Epithelial cell of proximal tubule (primary cell): ENCODE measurements at regions not wholly inside any gene's neighbourhood (a gene's known extent, or its start where the extent isn't known, plus 50 kb on each side); places are given as distances from the start of the nearest gene placed in this dataset.
"Not testable (repeated sequence)": the region's sequence is repeated elsewhere in the genome, so short reads cannot be mapped to it uniquely, and the experiment has no call there.

Source experiments
- DNase-seq: peaks from one replicate; pipeline ENCODE4 v3.0.0-alpha.2; 2011; ENCODE audit warnings: low read depth
- H3K4me3 ChIP-seq: 2 replicates; pipeline ENCODE4 v1.5.1; 2011; ENCODE audit warnings: low read depth, mild to moderate bottlenecking, low read length
- TF ChIP-seq, protein P1 (sequence below): conservative IDR thresholded peaks from 2 replicates; pipeline ENCODE4 v1.5.1; 2012; ENCODE audit warnings: low read depth, mild to moderate bottlenecking, low read length

DNA sequence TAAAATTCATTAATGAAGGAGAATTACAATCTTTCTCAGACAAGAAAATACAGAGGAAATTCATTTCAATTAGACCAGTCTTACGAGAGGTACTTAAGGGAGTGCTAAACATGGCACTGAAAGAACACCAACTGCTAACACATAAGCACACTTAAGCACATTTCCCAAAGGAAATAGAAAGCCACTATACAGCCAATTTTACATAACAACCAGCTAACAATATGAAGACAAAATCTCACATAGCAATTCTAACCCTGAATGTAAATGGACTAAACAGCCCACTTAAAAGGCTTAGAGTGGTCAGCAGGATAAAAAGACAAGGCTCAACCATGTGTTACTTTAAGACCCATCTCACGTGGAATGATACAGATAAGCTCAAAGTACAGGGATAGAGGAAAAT, 339.5 kb upstream of the LUZP2 start:
- TF ChIP-seq, protein P1, sequence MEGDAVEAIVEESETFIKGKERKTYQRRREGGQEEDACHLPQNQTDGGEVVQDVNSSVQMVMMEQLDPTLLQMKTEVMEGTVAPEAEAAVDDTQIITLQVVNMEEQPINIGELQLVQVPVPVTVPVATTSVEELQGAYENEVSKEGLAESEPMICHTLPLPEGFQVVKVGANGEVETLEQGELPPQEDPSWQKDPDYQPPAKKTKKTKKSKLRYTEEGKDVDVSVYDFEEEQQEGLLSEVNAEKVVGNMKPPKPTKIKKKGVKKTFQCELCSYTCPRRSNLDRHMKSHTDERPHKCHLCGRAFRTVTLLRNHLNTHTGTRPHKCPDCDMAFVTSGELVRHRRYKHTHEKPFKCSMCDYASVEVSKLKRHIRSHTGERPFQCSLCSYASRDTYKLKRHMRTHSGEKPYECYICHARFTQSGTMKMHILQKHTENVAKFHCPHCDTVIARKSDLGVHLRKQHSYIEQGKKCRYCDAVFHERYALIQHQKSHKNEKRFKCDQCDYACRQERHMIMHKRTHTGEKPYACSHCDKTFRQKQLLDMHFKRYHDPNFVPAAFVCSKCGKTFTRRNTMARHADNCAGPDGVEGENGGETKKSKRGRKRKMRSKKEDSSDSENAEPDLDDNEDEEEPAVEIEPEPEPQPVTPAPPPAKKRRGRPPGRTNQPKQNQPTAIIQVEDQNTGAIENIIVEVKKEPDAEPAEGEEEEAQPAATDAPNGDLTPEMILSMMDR, result no peak
- H3K4me3 ChIP-seq, result no peak overlapping the region
- no peak for DNase-seq

DNA sequence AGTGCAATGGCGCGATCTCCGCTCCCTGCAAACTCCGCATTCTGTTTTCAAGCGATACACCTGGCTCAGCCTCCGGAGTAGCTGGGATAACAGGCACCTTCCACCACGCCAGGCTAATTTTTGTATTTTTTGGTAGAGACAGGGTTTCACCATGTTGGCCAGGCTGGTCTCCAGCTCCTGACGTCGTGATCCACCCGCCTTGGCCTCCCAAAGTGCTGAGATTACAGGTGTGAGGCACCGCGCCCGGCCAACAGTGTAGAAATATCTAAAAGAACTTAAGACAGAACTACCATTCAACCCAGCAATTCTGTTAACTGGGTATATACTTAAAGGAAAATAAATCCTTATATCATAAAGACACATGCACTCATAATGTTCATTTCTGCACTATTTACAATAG, 335.3 kb upstream of the LUZP2 start:
- DNase-seq, result no peak
- no peak overlapping the region for H3K4me3 ChIP-seq
- TF ChIP-seq, protein P1, result no peak

DNA sequence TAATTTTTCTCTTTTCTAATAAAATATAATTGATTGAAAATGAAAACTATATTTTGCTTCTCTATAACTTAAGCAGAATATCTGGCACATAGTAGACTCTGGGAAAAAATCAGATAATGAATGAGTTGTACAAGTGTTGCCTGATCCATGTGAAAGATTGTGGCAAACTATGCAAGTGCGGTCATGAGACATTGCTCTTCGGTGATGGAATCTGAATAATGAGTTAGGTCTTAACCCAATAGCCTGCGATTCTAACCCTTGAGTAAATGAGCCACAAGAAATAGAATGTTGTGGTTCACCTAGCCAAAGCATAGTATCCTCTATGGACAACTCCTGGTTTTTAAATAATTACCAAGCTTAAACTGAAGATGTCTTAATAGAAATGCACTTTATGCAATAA, 333.7 kb upstream of the LUZP2 start:
- H3K4me3 ChIP-seq, result no peak overlapping the region
- no peak for DNase-seq
- TF ChIP-seq, protein P1, result no peak

DNA sequence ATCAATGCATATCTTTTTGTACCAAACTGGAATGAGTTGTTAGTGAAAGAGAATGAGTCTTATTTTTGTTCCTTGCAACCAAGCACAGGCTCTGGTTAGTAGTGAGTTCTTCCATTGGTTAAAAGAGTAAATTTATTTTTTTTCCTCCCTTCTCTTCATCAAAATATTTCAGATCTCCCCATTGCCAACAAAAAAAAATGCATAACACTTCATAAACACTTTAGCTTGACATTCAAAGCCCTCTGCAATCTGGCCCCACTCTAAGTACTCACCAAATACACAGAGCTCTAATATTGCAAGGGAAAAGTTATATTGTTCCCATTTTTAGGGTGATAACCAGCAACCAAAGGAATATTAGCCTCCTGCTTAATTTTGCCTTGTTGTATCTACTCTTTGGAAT, 333.0 kb upstream of the LUZP2 start:
- H3K4me3 ChIP-seq, result no peak overlapping the region
- DNase-seq, result no peak
- TF ChIP-seq, protein P1, result no peak

DNA sequence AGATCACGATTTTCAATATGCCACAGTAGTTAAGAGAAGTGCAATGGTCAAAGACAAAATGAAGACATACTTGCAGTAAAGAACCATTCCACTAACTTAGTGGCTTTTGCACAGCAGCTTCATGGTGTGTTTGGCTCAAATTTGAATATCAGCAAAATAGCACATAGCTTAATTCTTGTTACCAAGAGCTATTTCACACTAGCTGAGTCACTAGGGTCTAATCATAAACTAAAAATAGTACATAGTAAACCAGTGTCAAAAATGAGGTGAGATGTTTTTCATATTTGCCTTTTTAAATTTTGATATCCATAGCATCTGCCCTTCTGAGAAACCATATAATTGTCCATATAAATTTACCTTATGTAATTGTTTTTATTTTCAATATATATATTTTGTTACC, 325.0 kb upstream of the LUZP2 start:
- TF ChIP-seq, protein P1, result no peak
- H3K4me3 ChIP-seq, result no peak overlapping the region
- DNase-seq, result no peak

DNA sequence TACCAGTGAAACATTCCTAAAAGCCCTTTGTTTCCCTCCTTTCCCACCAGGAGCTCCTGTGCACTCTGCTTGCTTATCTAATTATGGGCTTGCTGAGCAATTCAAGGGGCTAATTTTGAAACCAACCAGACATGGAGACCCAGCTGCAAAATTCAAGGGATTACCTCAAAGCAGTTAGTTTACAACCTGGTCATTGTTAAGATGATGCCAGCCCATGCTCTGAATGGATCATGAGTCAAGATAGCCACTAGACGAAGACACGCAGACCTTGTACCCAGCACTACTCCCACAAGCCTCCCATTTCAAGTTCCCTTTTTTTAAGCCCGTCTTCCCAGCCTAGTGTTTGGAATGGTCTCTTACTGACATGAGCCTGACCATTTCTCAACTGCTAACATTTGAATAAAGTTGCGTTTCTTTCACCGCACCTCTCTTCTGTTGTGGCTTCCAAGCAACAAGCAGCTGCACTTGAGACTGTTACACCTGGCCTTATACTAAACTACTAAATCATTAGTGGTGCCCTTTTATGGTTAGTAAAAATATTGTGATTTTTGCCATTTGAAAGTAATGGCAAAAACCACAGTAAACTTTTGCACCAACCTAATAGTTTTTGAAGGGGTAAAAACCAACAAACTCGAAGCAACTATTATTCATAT, 315.3 kb upstream of the LUZP2 start:
- H3K4me3 ChIP-seq, result no peak overlapping the region
- no peak for DNase-seq
- TF ChIP-seq, protein P1, result no peak

DNA sequence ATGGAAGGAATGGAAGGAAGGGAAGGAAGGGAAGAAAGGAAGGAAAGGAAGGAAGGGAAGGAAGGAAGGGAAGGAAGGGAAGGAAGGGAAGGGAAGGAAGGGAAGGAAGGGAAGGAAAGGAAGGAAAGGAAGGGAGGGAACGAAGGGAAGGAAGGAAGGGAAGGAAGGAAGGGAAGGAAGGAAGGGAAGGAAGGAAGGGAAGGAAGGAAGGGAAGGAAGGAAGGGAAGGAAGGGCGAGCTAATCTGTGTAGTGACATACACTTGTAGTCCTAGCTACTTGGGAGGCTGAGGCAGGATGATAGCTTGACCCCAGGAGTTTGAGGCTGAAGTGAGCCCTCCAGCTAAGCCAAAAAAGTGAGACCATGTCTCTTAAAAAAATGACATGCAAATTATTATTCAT, 311.3 kb upstream of the LUZP2 start:
- not testable (repeated sequence) for DNase-seq, H3K4me3 ChIP-seq
